HG02763 (cell line): ENCODE measurements at regions not wholly inside any gene's neighbourhood (a gene's known extent, or its start where the extent isn't known, plus 50 kb on each side); places are given as distances from the start of the nearest gene placed in this dataset.
"Not testable (repeated sequence)": the region's sequence is repeated elsewhere in the genome, so short reads cannot be mapped to it uniquely, and the experiment has no call there.

Source experiments
- ATAC-seq: cut with Tn5 transposase; IDR thresholded peaks from one replicate; pipeline ENCODE4 v1.9.1; 2021; ENCODE audit warnings: mild to moderate bottlenecking, moderate library complexity; ENCODE audit not compliant: unreplicated experiment

- ATAC-seq: no peak
Measured at GRCh38 chr5:13248253-13248652, 696.2 kb downstream of the DNAH5 start.

- ATAC-seq: no peak
Measured at GRCh38 chr5:13246053-13246452, 698.4 kb downstream of the DNAH5 start.

- ATAC-seq: no peak
Measured at GRCh38 chr5:13244151-13244550, 700.3 kb downstream of the DNAH5 start.

GRCh38 chr5:13227513-13227912 lies 717.0 kb downstream of the DNAH5 start:
- ATAC-seq: no peak

- ATAC-seq: no peak
Measured at GRCh38 chr5:13218518-13218917, 726.0 kb downstream of the DNAH5 start.

GRCh38 chr5:13217636-13218035 lies 726.9 kb downstream of the DNAH5 start:
- no peak for ATAC-seq

- ATAC-seq: no peak
Measured at GRCh38 chr5:13215806-13216205, 728.7 kb downstream of the DNAH5 start.

- ATAC-seq: no peak
Measured at GRCh38 chr5:13215370-13215769, 729.1 kb downstream of the DNAH5 start.

GRCh38 chr5:13214182-13214581 lies 730.3 kb downstream of the DNAH5 start:
- no peak for ATAC-seq

GRCh38 chr5:13212886-13213285 lies 731.6 kb downstream of the DNAH5 start:
- ATAC-seq: no peak

GRCh38 chr5:13211064-13211463 lies 733.4 kb downstream of the DNAH5 start:
- ATAC-seq: no peak

GRCh38 chr5:13207112-13207511 lies 737.4 kb downstream of the DNAH5 start:
- no peak for ATAC-seq

GRCh38 chr5:13201022-13201421 lies 743.5 kb downstream of the DNAH5 start:
- no peak for ATAC-seq

- not testable (repeated sequence) for ATAC-seq
Measured at GRCh38 chr5:13198226-13198625, 746.3 kb downstream of the DNAH5 start.

GRCh38 chr5:13189532-13189931 lies 755.0 kb downstream of the DNAH5 start:
- no peak for ATAC-seq

GRCh38 chr5:13188371-13188770 lies 756.1 kb downstream of the DNAH5 start:
- ATAC-seq: no peak

- no peak for ATAC-seq
Measured at GRCh38 chr5:13187186-13187585, 757.3 kb downstream of the DNAH5 start.

GRCh38 chr5:13186177-13186576 lies 758.3 kb downstream of the DNAH5 start:
- no peak for ATAC-seq

- ATAC-seq: no peak
Measured at GRCh38 chr5:13179407-13180087, 764.9 kb downstream of the DNAH5 start.

GRCh38 chr5:13143630-13144029 lies 800.9 kb downstream of the DNAH5 start:
- no peak for ATAC-seq

GRCh38 chr5:13143214-13143613 lies 801.3 kb downstream of the DNAH5 start:
- ATAC-seq: no peak

GRCh38 chr5:13133951-13134350 lies 810.5 kb downstream of the DNAH5 start:
- no peak for ATAC-seq

GRCh38 chr5:13115476-13115875 lies 829.0 kb downstream of the DNAH5 start:
- no peak for ATAC-seq
